ENCODE measurements at regions not wholly inside any gene's neighbourhood (a gene's known extent, or its start where the extent isn't known, plus 50 kb on each side); places are given as distances from the start of the nearest gene placed in this dataset.
A peak's percentile ranks its signal among the peaks of the same experiment; 100 is the strongest.

- DNase-seq, result peak; percentile 57
Observed at GRCh38 chr2:41194230-41194629, 742.3 kb upstream of the SLC8A1 start.

GRCh38 chr2:41197781-41198180 is 745.9 kb upstream of the SLC8A1 start:
- DNase-seq, result no peak

GRCh38 chr2:41199334-41199733 is 747.4 kb upstream of the SLC8A1 start:
- DNase-seq, result no peak

GRCh38 chr2:41204315-41204714 is 752.4 kb upstream of the SLC8A1 start:
- DNase-seq, result no peak

- DNase-seq, result no peak
Observed at GRCh38 chr2:41206004-41206403, 754.1 kb upstream of the SLC8A1 start.

GRCh38 chr2:41207578-41207977 is 755.7 kb upstream of the SLC8A1 start:
- DNase-seq, result no peak

- DNase-seq, result peak; percentile 70
Observed at GRCh38 chr2:41210030-41210429, 758.1 kb upstream of the SLC8A1 start.

GRCh38 chr2:41216978-41217377 is 765.1 kb upstream of the SLC8A1 start:
- DNase-seq, result no peak

GRCh38 chr2:41222593-41222992 is 770.7 kb upstream of the SLC8A1 start:
- DNase-seq, result peak; percentile 61

- no peak for DNase-seq
Observed at GRCh38 chr2:41234093-41234492, 782.2 kb upstream of the SLC8A1 start.

- DNase-seq, result no peak
Observed at GRCh38 chr2:41241325-41242000, 789.6 kb upstream of the SLC8A1 start.

- DNase-seq, result no peak
Observed at GRCh38 chr2:41242001-41242331, 790.1 kb upstream of the SLC8A1 start.

GRCh38 chr2:41267929-41268659 is 779.7 kb upstream of the PKDCC start:
- DNase-seq, result no peak

GRCh38 chr2:41283079-41283775 is 764.6 kb upstream of the PKDCC start:
- DNase-seq, result peak; percentile 18

GRCh38 chr2:41293491-41293890 is 754.3 kb upstream of the PKDCC start:
- no peak for DNase-seq

- DNase-seq, result peak; percentile 34
Observed at GRCh38 chr2:41294331-41294730, 753.5 kb upstream of the PKDCC start.

GRCh38 chr2:41313082-41313481 is 734.7 kb upstream of the PKDCC start:
- DNase-seq, result no peak

GRCh38 chr2:41314511-41315070 is 733.2 kb upstream of the PKDCC start:
- no peak for DNase-seq

GRCh38 chr2:41319437-41319836 is 728.4 kb upstream of the PKDCC start:
- no peak for DNase-seq

GRCh38 chr2:41320491-41320890 is 727.3 kb upstream of the PKDCC start:
- DNase-seq, result no peak

- DNase-seq, result no peak
Observed at GRCh38 chr2:41321351-41321750, 726.5 kb upstream of the PKDCC start.

- DNase-seq, result peak; percentile 53
Observed at GRCh38 chr2:41326851-41327250, 721.0 kb upstream of the PKDCC start.

GRCh38 chr2:41329040-41329439 is 718.8 kb upstream of the PKDCC start:
- DNase-seq, result peak; percentile 56

- no peak for DNase-seq
Observed at GRCh38 chr2:41334159-41334558, 713.7 kb upstream of the PKDCC start.
